ENCODE measurements at regions not wholly inside any gene's neighbourhood (a gene's known extent, or its start where the extent isn't known, plus 50 kb on each side); places are given as distances from the start of the nearest gene placed in this dataset.

DNA sequence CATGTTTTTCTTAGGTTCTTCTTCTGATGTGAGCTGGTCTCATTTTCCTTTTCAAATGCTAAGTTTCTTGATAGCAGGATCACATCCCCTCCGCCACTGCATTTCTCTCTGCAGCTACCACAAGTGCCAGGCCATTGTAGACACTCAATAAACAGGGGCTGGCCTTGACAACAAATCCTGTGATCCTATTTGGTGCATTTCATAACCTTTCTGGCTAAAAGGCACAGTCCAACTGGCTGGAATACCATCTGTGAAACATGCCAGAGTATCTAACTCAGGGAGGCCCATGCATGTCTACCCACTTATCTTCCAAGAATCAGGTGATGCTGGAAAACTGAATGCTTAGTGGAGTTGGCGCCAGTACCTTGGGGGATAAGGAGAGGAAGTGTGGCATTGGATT, 85.2 kb upstream of the NR2F2 start:
- DNase-seq (ENCODE audit: low read depth, low spot score), result no peak

DNA sequence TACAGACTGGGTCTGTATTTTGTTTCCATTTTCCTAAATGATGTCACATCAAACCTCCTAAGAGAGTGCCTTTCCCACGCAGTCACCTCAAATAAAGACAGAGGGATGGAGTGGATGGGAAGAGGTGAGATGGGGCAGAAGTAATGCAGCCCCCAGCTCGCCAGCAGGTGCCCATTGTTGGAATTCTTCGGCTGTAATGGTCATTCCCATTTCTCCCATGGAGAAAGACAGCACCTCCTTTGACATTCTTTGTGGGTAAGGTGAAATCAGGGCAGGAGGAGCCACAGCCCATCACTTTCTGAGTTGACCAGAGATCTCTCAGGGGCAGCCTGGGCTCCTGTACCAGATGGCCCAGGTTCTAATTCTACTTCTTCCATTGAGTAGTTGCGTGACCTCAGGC, 84.4 kb upstream of the NR2F2 start:
- DNase-seq (ENCODE audit: low read depth, low spot score), result no peak

DNA sequence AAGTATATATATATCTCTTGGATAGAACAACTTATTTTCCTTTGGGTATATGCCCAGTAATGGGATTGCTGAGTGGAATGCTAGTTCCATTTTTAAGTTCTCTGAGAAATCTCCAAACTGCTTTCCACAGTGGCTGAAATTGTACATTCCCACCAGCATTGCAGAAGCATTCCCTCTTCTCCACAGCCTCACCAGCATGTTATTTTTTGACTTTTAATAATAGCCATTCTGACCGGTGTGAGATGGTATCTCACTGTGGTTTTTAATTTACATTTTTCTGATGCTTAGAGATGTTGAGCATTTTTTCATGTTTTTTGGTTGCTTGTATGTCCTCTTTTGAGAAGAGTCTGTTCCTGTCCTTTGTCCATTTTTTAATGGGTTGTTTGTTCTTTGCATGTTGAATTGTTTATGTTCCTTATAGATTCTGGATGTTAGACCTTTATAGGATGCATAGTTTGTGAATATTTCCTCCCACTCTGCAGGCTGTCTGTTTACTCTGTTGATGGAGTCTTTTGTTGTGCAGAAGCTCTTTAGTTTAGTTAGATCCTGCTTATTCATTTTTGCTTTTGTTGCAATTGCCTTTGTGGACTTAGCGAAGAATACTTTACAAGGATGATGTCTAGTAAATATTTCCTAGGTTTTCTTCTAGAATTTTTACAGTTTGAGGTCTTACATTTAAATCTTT, 82.7 kb upstream of the NR2F2 start:
- DNase-seq (ENCODE audit: low read depth, low spot score), result no peak

GRCh38 chr15:96252148-96252547, 78.4 kb upstream of the NR2F2 start:
- DNase-seq (ENCODE audit: low read depth, low spot score), result no peak

DNA sequence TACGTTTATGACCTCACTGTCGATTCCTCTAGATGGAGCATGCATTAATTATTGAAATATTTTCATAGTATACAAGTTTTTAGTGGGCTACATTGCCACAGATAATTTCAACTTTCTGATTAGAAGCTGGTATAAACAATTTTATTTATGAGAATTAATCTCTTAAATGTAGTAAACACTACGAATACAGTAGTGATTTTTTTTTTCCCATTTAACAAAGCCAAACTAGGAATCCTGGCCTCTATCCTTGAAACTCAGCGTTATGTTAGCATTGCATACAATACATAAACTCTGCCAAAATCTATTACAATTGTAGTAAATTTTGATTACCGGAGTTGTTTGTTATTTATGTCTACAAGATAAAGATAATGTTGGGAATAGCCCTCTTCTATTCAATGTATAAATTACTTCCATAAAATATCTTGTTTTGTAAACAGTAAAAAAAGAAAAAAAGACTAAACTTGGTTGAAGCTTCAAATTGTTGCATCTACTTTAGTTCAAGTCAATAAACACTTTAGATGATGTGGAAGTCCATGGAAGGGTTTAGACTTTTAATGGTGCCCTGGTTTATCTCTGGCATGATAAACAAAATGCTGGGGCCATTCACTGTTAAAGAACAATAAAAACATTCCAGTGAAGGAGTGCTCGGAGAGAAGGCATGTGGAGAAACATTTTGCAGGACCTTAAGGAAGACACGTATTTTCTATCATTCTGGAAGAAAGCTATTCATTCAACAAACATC, 77.3 kb upstream of the NR2F2 start:
- no peak for DNase-seq (ENCODE audit: low read depth, low spot score)

GRCh38 chr15:96254173-96254572, 76.3 kb upstream of the NR2F2 start:
- DNase-seq (ENCODE audit: low read depth, low spot score), result no peak

DNA sequence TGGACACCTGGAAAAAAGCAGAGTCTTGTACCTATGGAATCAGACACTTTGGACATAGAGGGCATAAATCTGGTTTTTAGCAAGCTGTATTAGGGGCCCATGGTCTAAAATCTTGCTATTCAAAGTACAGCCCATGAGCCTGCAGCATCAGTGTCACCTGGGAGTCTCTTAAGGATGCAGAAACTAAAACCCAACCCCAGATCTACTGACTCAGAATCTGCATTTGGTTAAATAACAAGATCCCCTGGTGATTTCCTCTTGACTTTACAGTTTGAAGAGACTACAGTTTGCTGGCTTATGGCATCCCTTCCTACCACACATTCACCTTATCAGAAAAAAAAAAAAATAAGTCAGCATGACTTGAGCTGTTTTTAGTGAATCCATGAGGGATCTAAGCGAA, 74.9 kb upstream of the NR2F2 start:
- DNase-seq (ENCODE audit: low read depth, low spot score), result no peak

DNA sequence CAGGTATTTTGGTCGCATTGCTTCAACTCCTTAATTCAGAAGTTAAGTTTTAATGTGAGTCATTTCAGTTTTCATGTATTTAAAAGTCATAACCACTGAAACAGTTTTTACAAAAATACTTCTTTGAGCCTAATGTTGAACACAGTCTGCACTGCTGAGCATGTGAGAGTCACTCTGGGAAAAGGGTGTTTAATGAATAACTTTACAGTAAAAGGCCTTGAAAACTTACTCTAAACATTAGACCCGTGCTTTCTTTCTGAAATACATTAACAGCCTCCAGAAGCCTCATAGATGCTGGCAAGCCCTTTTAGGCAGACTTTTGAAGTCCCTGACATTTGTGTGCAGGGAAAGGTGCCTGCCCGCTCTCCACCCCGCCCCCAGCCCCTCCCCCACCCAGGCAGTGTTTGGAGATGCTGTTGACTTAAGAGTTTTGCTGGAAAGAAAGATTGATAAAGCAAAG, 68.9 kb upstream of the NR2F2 start:
- DNase-seq (ENCODE audit: low read depth, low spot score), result no peak

GRCh38 chr15:96262097-96262496, 68.4 kb upstream of the NR2F2 start:
- DNase-seq (ENCODE audit: low read depth, low spot score), result no peak

- DNase-seq (ENCODE audit: low read depth, low spot score), result no peak
These were observed 67.7 kb upstream of the NR2F2 start for GRCh38 chr15:96262549-96263489.

DNA sequence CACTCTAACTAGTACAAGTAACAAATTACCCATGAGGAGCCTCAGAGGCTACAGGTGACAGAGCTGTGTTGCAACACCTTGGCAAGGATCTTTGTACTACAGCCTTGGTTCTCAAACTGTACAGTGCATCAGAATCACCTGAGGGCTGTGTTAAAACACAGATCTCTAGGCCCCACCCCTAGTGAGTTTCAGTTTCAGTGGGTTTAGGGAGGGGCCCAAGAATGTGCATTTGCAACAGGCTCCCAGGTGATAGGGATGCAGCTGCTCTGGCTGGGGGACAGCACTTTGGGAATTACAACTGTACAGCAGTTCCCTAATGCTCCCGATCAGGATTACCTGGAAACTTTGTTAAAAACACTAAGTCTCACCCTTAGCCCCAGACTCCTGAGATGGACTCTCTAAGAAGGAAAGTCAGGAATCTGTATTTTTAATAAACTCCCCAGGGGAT, 66.1 kb upstream of the NR2F2 start:
- DNase-seq (ENCODE audit: low read depth, low spot score), result no peak

GRCh38 chr15:96264801-96265515, 65.5 kb upstream of the NR2F2 start:
- no peak for DNase-seq (ENCODE audit: low read depth, low spot score)

- no peak for DNase-seq (ENCODE audit: low read depth, low spot score)
These were observed 64.0 kb upstream of the NR2F2 start for GRCh38 chr15:96266456-96266855.

DNA sequence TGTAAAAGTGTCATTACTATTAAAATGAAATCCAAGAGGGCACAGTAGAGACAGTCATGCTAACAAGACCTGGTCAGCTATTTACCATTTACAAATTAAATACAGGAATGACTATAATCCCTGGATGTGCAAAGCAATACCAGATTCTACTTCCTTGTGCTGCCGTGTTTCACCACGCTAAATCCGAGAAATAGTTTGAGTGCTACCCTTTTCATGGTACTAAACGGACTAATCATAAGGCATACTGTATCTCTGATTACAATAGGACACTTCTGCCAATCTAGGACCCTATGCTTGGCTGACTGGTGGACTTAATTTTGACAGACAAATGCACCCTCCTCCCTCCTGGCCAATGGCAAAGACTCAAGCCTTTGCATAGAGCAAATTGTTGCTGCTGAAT, 63.0 kb upstream of the NR2F2 start:
- no peak for DNase-seq (ENCODE audit: low read depth, low spot score)

GRCh38 chr15:96268442-96269204, 61.9 kb upstream of the NR2F2 start:
- no peak for DNase-seq (ENCODE audit: low read depth, low spot score)

- no peak for DNase-seq (ENCODE audit: low read depth, low spot score)
These were observed 59.8 kb upstream of the NR2F2 start for GRCh38 chr15:96270581-96271172.

GRCh38 chr15:96272427-96272826, 58.1 kb upstream of the NR2F2 start:
- DNase-seq (ENCODE audit: low read depth, low spot score), result no peak

DNA sequence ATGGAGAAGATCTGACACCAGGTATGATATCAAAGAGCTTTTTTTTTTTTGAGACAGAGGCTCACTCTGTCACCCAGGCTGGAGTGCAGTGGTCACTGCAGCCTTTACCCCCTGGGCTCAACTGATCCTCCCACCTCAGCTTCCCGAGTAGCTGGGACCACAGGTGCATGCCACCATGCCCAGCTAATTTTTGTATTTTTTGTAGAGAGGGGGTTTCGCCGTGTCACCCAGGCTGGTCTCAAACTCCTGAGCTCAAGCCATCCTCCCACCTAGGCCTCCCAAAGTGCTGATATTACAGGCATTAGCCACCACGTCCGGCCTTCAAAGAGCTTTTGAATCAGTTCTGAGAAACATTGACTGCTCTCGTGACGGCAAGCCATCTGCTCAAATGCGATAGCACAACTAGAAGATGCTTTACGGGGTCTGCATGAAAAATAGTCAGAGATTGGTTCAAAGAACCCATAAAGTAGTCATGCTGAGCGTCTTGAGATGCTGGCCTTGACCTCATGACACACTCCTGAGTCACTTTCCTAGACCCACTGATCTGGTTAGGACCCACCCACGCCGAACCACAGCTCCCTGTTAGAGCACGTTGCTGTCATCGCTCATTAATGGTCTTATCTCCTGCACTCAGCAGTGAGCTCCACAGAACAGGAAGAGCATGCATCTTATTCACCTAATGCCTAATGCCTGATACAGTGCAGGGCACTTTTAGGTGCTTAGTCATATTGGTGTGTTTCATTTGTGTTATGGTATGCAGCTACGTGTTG, 57.0 kb upstream of the NR2F2 start:
- peak; percentile 44 for DNase-seq (ENCODE audit: low read depth, low spot score)

GRCh38 chr15:96274087-96274440, 56.4 kb upstream of the NR2F2 start:
- no peak for DNase-seq (ENCODE audit: low read depth, low spot score)

- DNase-seq (ENCODE audit: low read depth, low spot score), result no peak
These were observed 55.8 kb upstream of the NR2F2 start for GRCh38 chr15:96274698-96275097.

All from brain pericyte (primary cell).